HL-60 (cell line): ENCODE measurements at regions not wholly inside any gene's neighbourhood (a gene's known extent, or its start where the extent isn't known, plus 50 kb on each side); places are given as distances from the start of the nearest gene placed in this dataset.

Source experiments
- POLR2AphosphoS5 ChIP-seq: IDR thresholded peaks from 2 replicates; pipeline ENCODE4 v1.6.1; 2012; ENCODE audit warnings: low read depth
- REST ChIP-seq: IDR thresholded peaks from 2 replicates; pipeline ENCODE4 v1.6.1; 2012; ENCODE audit warnings: low read depth; ENCODE audit not compliant: insufficient replicate concordance
- SPI1 ChIP-seq: IDR thresholded peaks from 2 replicates; pipeline ENCODE4 v1.6.1; 2012; ENCODE audit warnings: low read depth, mild to moderate bottlenecking, borderline replicate concordance
- TF ChIP-seq, protein P1 (sequence below): IDR thresholded peaks from one replicate; pipeline ENCODE4 v1.5.1; 2011; ENCODE audit warnings: low read length, control low read depth, inconsistent platforms; ENCODE audit not compliant: insufficient read depth

DNA sequence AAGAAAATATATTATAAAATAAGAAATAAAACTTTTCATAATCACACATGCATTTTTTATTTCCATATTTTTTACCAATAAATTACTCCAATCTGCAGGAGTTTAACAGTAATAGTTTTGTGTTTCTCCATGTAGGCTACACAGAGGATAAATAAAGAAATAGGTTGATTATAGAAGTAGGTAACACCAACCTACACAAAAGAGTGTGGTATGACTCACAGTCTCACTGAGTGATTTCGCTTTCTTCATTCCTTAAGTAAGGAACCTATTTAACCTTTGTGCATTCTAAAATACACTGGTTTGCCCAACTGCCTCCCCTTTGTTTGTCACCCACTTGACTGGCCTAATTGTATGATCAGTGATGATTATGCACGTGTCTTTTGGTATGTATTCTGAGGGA is 244.2 kb upstream of the RIMS1 start:
- TF ChIP-seq, protein P1, sequence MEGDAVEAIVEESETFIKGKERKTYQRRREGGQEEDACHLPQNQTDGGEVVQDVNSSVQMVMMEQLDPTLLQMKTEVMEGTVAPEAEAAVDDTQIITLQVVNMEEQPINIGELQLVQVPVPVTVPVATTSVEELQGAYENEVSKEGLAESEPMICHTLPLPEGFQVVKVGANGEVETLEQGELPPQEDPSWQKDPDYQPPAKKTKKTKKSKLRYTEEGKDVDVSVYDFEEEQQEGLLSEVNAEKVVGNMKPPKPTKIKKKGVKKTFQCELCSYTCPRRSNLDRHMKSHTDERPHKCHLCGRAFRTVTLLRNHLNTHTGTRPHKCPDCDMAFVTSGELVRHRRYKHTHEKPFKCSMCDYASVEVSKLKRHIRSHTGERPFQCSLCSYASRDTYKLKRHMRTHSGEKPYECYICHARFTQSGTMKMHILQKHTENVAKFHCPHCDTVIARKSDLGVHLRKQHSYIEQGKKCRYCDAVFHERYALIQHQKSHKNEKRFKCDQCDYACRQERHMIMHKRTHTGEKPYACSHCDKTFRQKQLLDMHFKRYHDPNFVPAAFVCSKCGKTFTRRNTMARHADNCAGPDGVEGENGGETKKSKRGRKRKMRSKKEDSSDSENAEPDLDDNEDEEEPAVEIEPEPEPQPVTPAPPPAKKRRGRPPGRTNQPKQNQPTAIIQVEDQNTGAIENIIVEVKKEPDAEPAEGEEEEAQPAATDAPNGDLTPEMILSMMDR, result no peak
- no peak for TF ChIP-seq REST
- TF ChIP-seq POLR2AphosphoS5, result no peak
- no peak for TF ChIP-seq SPI1
